Keratinocyte (primary cell): ENCODE measurements at regions not wholly inside any gene's neighbourhood (a gene's known extent, or its start where the extent isn't known, plus 50 kb on each side); places are given as distances from the start of the nearest gene placed in this dataset.

Experiments used
- EZH2 ChIP-seq: IDR thresholded peaks from one replicate; pipeline ENCODE4 v1.6.1; 2012; ENCODE audit warnings: inconsistent platforms, mild to moderate bottlenecking, low read length, moderate library complexity
- TF ChIP-seq, protein P1 (sequence below), 3 experiments: IDR thresholded peaks in 1 of 3; conservative IDR thresholded peaks in 1 of 3; optimal IDR thresholded peaks in 1 of 3; 2 replicates in 2 of 3; 3 replicates in 1 of 3; pipeline versions ENCODE3 to v1.5.1; 2011; ENCODE audit warnings: low read length in 3 of 3, mild to moderate bottlenecking in 3 of 3, moderate library complexity in 2 of 3, control low read depth in 1 of 3, inconsistent platforms in 1 of 3; ENCODE audit not compliant: insufficient read depth in 2 of 3; ENCODE audit errors: extremely low read depth in 1 of 3

DNA sequence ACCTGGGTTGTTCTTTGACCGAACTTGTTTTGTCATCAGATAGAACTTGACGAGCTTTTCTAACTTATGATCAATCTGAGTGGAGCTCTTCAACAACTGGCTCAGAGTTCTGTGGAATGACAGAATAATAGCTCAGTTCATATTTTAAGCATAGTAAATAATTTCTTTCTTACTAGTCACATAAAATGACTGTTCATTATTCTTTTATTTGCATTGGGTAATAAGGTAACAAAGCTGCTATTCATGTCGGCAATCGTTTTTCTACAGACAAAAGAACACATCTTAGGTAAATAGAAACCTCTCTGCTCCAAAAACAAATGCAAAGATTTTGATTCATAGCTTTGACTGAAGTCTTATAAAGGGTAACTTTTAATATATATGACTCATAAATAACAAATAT lies 57.3 kb upstream of the CXCL8 start:
- no peak for TF ChIP-seq EZH2
- TF ChIP-seq, protein P1, sequence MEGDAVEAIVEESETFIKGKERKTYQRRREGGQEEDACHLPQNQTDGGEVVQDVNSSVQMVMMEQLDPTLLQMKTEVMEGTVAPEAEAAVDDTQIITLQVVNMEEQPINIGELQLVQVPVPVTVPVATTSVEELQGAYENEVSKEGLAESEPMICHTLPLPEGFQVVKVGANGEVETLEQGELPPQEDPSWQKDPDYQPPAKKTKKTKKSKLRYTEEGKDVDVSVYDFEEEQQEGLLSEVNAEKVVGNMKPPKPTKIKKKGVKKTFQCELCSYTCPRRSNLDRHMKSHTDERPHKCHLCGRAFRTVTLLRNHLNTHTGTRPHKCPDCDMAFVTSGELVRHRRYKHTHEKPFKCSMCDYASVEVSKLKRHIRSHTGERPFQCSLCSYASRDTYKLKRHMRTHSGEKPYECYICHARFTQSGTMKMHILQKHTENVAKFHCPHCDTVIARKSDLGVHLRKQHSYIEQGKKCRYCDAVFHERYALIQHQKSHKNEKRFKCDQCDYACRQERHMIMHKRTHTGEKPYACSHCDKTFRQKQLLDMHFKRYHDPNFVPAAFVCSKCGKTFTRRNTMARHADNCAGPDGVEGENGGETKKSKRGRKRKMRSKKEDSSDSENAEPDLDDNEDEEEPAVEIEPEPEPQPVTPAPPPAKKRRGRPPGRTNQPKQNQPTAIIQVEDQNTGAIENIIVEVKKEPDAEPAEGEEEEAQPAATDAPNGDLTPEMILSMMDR (optimal IDR thresholded peaks at IDR 0.05 in 1 of 3, IDR thresholded peaks at IDR 0.05 in 1 of 3, conservative IDR thresholded peaks at IDR 0.05 in 1 of 3; ENCODE audit: extremely low read depth in 1 of 3, insufficient read depth in 2 of 3, low read length in 3 of 3) = no peak
